ENCODE measurements at regions not wholly inside any gene's neighbourhood (a gene's known extent, or its start where the extent isn't known, plus 50 kb on each side); places are given as distances from the start of the nearest gene placed in this dataset.
A peak's percentile ranks its signal among the peaks of the same experiment; 100 is the strongest.

DNA sequence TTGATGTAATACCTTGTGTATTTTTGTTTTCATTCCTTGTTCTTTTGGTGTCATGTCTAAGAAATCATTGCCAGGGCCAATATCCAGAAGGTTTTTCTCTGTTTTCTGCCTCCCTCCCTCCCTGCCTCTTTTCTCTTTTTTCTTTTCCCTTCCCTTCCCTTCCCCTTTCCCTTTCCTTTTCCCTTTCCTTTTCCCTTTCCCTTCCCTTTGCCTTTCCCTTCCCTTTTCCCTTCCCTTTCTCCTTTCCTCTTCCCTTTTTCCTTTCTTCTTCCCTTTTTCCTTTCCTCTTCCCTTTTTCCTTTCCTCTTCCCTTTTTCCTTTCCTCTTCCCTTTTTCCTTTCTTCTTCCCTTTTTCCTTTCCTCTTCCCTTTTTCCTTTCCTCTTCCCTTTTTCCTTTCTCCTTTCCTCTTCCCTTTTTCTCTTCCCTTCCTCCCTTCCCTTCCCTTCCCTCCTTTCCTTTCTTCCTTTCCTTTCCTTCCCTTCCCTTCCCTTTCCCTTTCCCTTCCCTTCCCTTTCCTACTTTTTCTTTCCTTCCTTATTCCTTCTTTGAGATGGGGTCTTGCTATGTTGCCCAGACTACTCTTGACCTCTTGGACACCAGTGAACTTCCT, 646.1 kb downstream of the RAPGEF2 start:
- Histone ChIP-seq H3K27ac (replicated peaks in 1 of 4) (no peak overlapping the region), H3K9me3 (peaks cover 0 to 6% (median 5%) of the 10 kb centered on the region in 4 donors), H3K27me3 (no peaks in the 10 kb centered on the region), H3K36me3 (no peaks in the 10 kb centered on the region), H3K4me3 (no peak overlapping the region), H3K4me1 (no peaks in the 10 kb centered on the region)
- no peak for DNase-seq (ENCODE audit: extremely low spot score)
- no peak for TF ChIP-seq EP300 (IDR thresholded peaks at IDR 0.05)
- TF ChIP-seq, protein P1, sequence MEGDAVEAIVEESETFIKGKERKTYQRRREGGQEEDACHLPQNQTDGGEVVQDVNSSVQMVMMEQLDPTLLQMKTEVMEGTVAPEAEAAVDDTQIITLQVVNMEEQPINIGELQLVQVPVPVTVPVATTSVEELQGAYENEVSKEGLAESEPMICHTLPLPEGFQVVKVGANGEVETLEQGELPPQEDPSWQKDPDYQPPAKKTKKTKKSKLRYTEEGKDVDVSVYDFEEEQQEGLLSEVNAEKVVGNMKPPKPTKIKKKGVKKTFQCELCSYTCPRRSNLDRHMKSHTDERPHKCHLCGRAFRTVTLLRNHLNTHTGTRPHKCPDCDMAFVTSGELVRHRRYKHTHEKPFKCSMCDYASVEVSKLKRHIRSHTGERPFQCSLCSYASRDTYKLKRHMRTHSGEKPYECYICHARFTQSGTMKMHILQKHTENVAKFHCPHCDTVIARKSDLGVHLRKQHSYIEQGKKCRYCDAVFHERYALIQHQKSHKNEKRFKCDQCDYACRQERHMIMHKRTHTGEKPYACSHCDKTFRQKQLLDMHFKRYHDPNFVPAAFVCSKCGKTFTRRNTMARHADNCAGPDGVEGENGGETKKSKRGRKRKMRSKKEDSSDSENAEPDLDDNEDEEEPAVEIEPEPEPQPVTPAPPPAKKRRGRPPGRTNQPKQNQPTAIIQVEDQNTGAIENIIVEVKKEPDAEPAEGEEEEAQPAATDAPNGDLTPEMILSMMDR (IDR thresholded peaks at IDR 0.05) = no peak
- TF ChIP-seq POLR2AphosphoS5 (IDR thresholded peaks at IDR 0.05) = no peak
- intact Hi-C loops (cut with DNase I) = no loop called here

DNA sequence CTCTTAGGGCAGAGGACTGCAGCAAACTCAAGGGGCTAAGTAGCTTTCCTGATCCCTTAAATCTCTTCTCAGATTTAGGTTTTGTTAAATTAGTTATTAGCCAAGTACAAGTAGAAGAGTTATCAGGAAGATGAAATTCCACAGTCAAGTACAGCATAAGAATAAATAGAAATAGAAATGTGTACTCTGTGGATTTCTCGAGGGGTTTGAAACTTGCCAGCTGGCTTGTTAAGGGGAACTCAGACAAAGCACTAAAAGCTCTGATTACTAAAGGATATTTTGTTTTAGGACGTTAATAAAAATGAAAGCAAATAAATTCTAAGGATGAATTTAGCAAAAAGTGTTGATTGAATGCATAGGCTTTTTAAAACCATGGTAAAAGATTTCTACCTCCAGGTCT, 654.6 kb downstream of the RAPGEF2 start:
- Histone ChIP-seq H3K36me3 (no peaks in the 10 kb centered on the region), H3K27me3 (no peaks in the 10 kb centered on the region), H3K4me1 (no peaks in the 10 kb centered on the region), H3K27ac (replicated peaks in 1 of 4) (no peak overlapping the region), H3K9me3 (no peaks in the 10 kb centered on the region), H3K4me3 (no peak overlapping the region)
- WGBS = 27% methylated on average over 2 of the region's 2 CpGs
- no peak for DNase-seq (ENCODE audit: extremely low spot score)
- TF ChIP-seq POLR2AphosphoS5 (IDR thresholded peaks at IDR 0.05) (no peak), POLR2A (IDR thresholded peaks at IDR 0.05; ENCODE audit: low read depth) (no peak), EP300 (IDR thresholded peaks at IDR 0.05) (no peak)
- TF ChIP-seq, protein P1 (IDR thresholded peaks at IDR 0.05) = no peak
- intact Hi-C loops (cut with DNase I) = no loop called here

DNA sequence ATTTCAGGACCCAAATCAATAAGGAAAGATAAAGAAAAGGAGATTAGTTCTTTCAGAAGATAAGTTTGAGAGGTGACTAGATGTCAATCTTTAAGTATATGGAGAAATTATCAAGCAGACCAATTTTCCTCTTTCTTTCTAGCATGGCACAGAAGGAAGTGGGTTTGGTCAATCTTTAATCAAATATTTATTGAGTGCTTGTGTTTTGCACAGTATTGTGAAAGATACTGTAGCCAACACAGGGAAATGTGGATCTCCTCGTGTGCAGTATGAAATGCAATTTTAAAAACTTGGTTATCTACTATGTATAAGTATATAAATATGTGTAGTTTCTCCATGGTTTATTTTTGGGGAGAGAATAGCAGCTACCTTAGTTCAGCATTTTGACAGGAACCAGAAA, 655.2 kb downstream of the RAPGEF2 start:
- WGBS = 76% methylated on average over 1 of the region's 1 CpG

DNA sequence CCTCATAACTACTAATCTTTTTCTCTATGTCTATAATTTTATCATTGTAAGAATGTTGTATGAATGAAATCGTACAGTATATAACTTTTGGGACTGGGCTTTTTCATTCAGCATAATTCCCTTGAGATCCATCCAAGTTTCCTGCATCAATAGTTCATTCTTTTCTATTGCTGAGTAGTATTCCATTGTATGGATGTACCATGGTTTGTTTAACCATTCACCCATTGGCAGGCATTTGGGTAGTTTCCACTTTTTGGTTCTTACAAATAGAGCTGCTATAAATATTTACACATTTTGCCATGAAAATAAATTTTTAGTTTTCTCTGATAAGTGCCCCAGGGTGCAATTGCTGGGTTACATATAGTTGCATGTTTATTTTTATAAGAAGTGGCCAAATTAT, 659.8 kb downstream of the RAPGEF2 start:
- DNase-seq (ENCODE audit: extremely low spot score) = no peak
- Histone ChIP-seq H3K36me3 (no peaks in the 10 kb centered on the region), H3K27me3 (no peaks in the 10 kb centered on the region), H3K4me1 (no peaks in the 10 kb centered on the region), H3K9me3 (no peaks in the 10 kb centered on the region), H3K27ac (replicated peaks in 1 of 4) (no peak overlapping the region), H3K4me3 (no peak overlapping the region)
- TF ChIP-seq EP300 (IDR thresholded peaks at IDR 0.05) (no peak), POLR2AphosphoS5 (IDR thresholded peaks at IDR 0.05) (no peak), POLR2A (IDR thresholded peaks at IDR 0.05; ENCODE audit: low read depth) (no peak)
- TF ChIP-seq, protein P1 (IDR thresholded peaks at IDR 0.05) = no peak
- 91% methylated on average over 1 of the region's 1 CpG for WGBS
- intact Hi-C loops (cut with DNase I) = no loop called here

More for the DNA sequence above, 655.2 kb downstream of the RAPGEF2 start:
- Histone ChIP-seq H3K27me3 (no peaks in the 10 kb centered on the region), H3K4me3 (no peak overlapping the region), H3K4me1 (no peaks in the 10 kb centered on the region), H3K27ac (replicated peaks in 1 of 4) (no peak overlapping the region), H3K9me3 (no peaks in the 10 kb centered on the region), H3K36me3 (no peaks in the 10 kb centered on the region)
- intact Hi-C loops (cut with DNase I) = no loop called here
- no peak for DNase-seq (ENCODE audit: extremely low spot score)
- TF ChIP-seq POLR2AphosphoS5 (IDR thresholded peaks at IDR 0.05) = no peak
- TF ChIP-seq POLR2A (IDR thresholded peaks at IDR 0.05; ENCODE audit: low read depth) = no peak
- TF ChIP-seq EP300 (IDR thresholded peaks at IDR 0.05) = no peak
- TF ChIP-seq, protein P1 (IDR thresholded peaks at IDR 0.05) = no peak

DNA sequence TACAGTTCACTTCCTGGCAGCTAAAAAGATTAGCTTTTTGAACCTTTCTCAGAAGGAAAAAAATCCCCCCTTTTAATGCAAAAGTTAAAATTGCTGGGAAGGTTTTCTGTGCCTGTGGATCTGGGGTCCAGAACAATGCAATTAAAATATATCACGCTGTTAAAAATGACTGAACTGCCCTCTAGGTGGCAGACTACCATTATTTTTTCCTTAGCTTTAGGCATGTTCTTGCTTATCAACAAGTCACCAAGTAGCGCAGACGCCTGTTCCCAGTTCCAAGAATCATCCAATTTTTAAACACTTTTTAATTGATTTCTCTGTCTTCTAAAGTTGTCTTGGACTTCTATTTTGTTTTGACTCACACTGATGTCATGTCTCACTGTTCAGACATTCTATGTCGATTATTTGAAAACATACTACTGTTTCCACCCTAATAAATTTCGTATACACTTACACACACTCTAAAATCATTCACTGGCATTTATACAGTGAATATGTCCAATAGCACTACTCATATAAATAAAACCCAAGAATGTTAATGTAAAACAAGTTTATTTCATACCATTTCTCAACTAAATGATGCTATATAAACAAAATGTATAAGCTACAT, 661.6 kb downstream of the RAPGEF2 start:
- intact Hi-C loops (cut with DNase I) = no loop called here
- Histone ChIP-seq H3K4me3 (no peak overlapping the region), H3K27ac (replicated peaks in 1 of 4) (no peak overlapping the region), H3K9me3 (no peaks in the 10 kb centered on the region), H3K4me1 (no peaks in the 10 kb centered on the region), H3K36me3 (no peaks in the 10 kb centered on the region), H3K27me3 (no peaks in the 10 kb centered on the region)
- TF ChIP-seq, protein P1 (IDR thresholded peaks at IDR 0.05) = peak in 2 of 3 experiments; percentile 38 to 53
- TF ChIP-seq POLR2AphosphoS5 (IDR thresholded peaks at IDR 0.05) (no peak), POLR2A (IDR thresholded peaks at IDR 0.05; ENCODE audit: low read depth) (no peak), EP300 (IDR thresholded peaks at IDR 0.05) (no peak)
- DNase-seq (ENCODE audit: extremely low spot score) = no peak
- 19% methylated on average over 5 of the region's 5 CpGs for WGBS

Data from esophagus muscularis mucosa (tissue), 4 donors.